HepG2 (cell line): ENCODE measurements at regions not wholly inside any gene's neighbourhood (a gene's known extent, or its start where the extent isn't known, plus 50 kb on each side); places are given as distances from the start of the nearest gene placed in this dataset.

ENCODE experiments used
- AKNA ChIP-seq: sonication (generic); formaldehyde crosslinking; IDR thresholded peaks from 2 replicates; pipeline ENCODE4 v1.4.0; 2020; ENCODE audit warnings: missing genetic modification reagents, borderline replicate concordance
- FOSL1 ChIP-seq: sonication (generic); formaldehyde crosslinking; IDR thresholded peaks from 2 replicates; pipeline ENCODE4 v1.9.0; 2021; ENCODE audit warnings: missing genetic modification reagents, borderline replicate concordance
- HDAC2 ChIP-seq: sonication (generic); formaldehyde crosslinking; IDR thresholded peaks from 2 replicates; pipeline ENCODE4 v1.4.0; 2020; ENCODE audit warnings: missing genetic modification reagents
- HHEX ChIP-seq: IDR thresholded peaks from 2 replicates; pipeline ENCODE4 v1.6.1; 2016; ENCODE audit warnings: control low read depth
- HMG20B ChIP-seq: conservative IDR thresholded peaks from 2 replicates; pipeline ENCODE4 v1.6.1; 2016; ENCODE audit warnings: missing genetic modification reagents, missing compliant biosample characterization
- HNF4G ChIP-seq, 2 experiments: sonication (generic) in 1 of 2; formaldehyde crosslinking in 1 of 2; IDR thresholded peaks; 2 replicates each; pipeline versions ENCODE4 v1.4.0 to v1.6.1; 2011 to 2020; ENCODE audit warnings: borderline replicate concordance in 2 of 2, low read depth in 2 of 2, mild to moderate bottlenecking in 2 of 2, low read length in 1 of 2, missing genetic modification reagents in 1 of 2, moderate library complexity in 1 of 2
- HNRNPUL1 ChIP-seq: fragments of 200-400 bp; formaldehyde crosslinking; IDR thresholded peaks from 2 replicates; pipeline ENCODE4 v1.6.1; 2017; ENCODE audit warnings: low read depth, mild to moderate bottlenecking, low read length, moderate library complexity
- SRSF1 ChIP-seq: fragments of 200-400 bp; formaldehyde crosslinking; optimal IDR thresholded peaks from 2 replicates; pipeline ENCODE3; 2017; ENCODE audit warnings: mild to moderate bottlenecking, low read depth, low read length, moderate library complexity
- TFDP2 ChIP-seq: sonication (generic); formaldehyde crosslinking; IDR thresholded peaks from 2 replicates; pipeline ENCODE4 v1.4.0; 2020; ENCODE audit warnings: missing genetic modification reagents
- ZNF362 ChIP-seq: sonication (generic); formaldehyde crosslinking; IDR thresholded peaks from 2 replicates; pipeline ENCODE4 v1.4.0; 2020; ENCODE audit warnings: missing genetic modification reagents, mild to moderate bottlenecking, borderline replicate concordance
- ZNF468 ChIP-seq: sonication (generic); formaldehyde crosslinking; IDR thresholded peaks from 2 replicates; pipeline ENCODE4 v1.8.0; 2022; ENCODE audit warnings: mild to moderate bottlenecking, moderate library complexity, missing genetic modification reagents
- ZNF609 ChIP-seq: sonication (generic); formaldehyde crosslinking; IDR thresholded peaks from 2 replicates; pipeline ENCODE4 v1.4.0; 2020; ENCODE audit warnings: mild to moderate bottlenecking, missing genetic modification reagents, borderline replicate concordance
- ZNF652 ChIP-seq: IDR thresholded peaks from 2 replicates; pipeline ENCODE4 v1.6.1; 2016; ENCODE audit warnings: low read depth, borderline replicate concordance
- ZSCAN12 ChIP-seq: sonication (generic); formaldehyde crosslinking; IDR thresholded peaks from 2 replicates; pipeline ENCODE4 v1.9.0; 2021; ENCODE audit warnings: mild to moderate bottlenecking, missing genetic modification reagents
- ZSCAN31 ChIP-seq: sonication (generic); formaldehyde crosslinking; IDR thresholded peaks from 2 replicates; pipeline ENCODE4 v1.5.0; 2020; ENCODE audit warnings: low read depth, mild to moderate bottlenecking, missing genetic modification reagents

- TF ChIP-seq ZNF609 (CRISPR knock-in tag) = no peak
- TF ChIP-seq AKNA = no peak
- no peak for TF ChIP-seq HNRNPUL1
- no peak; the same call in 1 of the 2 replicates for TF ChIP-seq HNF4G (IDR thresholded peaks at IDR 0.05; ENCODE audit: borderline replicate concordance, low read depth, low read length)
- 0 out of 2 replicates have a peak, but pooled peaks have one; percentile 25 for TF ChIP-seq HNF4G (CRISPR knock-in tag; IDR thresholded peaks at IDR 0.05; ENCODE audit: borderline replicate concordance, low read depth)
- TF ChIP-seq HDAC2 (CRISPR knock-in tag) = peak; percentile 49; the same call in 1 of the 2 replicates
- TF ChIP-seq ZNF652 = no peak
- 0 out of 2 replicates have a peak, but pooled peaks have one; percentile 30 for TF ChIP-seq HMG20B (CRISPR knock-in tag)
- no peak for TF ChIP-seq ZSCAN31 (CRISPR knock-in tag)
- TF ChIP-seq ZSCAN12 (CRISPR knock-in tag) = no peak
- no peak for TF ChIP-seq FOSL1 (CRISPR knock-in tag)
- TF ChIP-seq TFDP2 = peak; percentile 30; the same call in 1 of the 2 replicates
- TF ChIP-seq ZNF362 (CRISPR knock-in tag) = no peak
- peak; percentile 56; the same call in 1 of the 2 replicates for TF ChIP-seq HHEX (CRISPR knock-in tag)
- TF ChIP-seq SRSF1 = no peak
- TF ChIP-seq ZNF468 (CRISPR knock-in tag) = no peak
These were observed 72.4 kb upstream of the ZMYND8 start (continued) for GRCh38 chr20:47428851-47429336.
